K562 (cell line): ENCODE measurements at regions not wholly inside any gene's neighbourhood (a gene's known extent, or its start where the extent isn't known, plus 50 kb on each side); places are given as distances from the start of the nearest gene placed in this dataset.

Experiments
- KLF13 ChIP-seq: fragments of 450-650 bp; IDR thresholded peaks from 2 replicates; pipeline ENCODE4 v1.6.1; 2016; ENCODE audit warnings: missing genetic modification characterization, low read depth, mild to moderate bottlenecking, missing compliant biosample characterization, moderate library complexity, borderline replicate concordance
- PCBP2 ChIP-seq: fragments of 200-400 bp; formaldehyde crosslinking; IDR thresholded peaks from 2 replicates; pipeline ENCODE4 v1.6.1; 2018; ENCODE audit warnings: low read length, low read depth, mild to moderate bottlenecking, moderate library complexity; ENCODE audit not compliant: poor library complexity, severe bottlenecking
- ZBTB11 ChIP-seq, 3 experiments: fragments of 200-800 bp in 1 of 3; fragments of 250-450 bp in 1 of 3; fragments of 450-650 bp in 1 of 3; sonication (Bioruptor Pico) in 1 of 3; sonication (Bioruptor generic) in 1 of 3; formaldehyde crosslinking in 1 of 3; IDR thresholded peaks; 2 replicates each; pipeline versions ENCODE4 v1.6.1 to v1.8.0; 2016 to 2022; ENCODE audit warnings: mild to moderate bottlenecking in 2 of 3, missing genetic modification characterization in 2 of 3, missing compliant biosample characterization in 1 of 3, moderate library complexity in 1 of 3
- ZNF561 ChIP-seq: fragments of 450-650 bp; formaldehyde crosslinking; conservative IDR thresholded peaks from 2 replicates; pipeline ENCODE4 v1.4.0; 2020; ENCODE audit warnings: mild to moderate bottlenecking, moderate library complexity
- TF ChIP-seq, protein P1 (sequence below): fragments of 450-650 bp; conservative IDR thresholded peaks from 2 replicates; pipeline ENCODE4 v1.6.1; 2016; ENCODE audit warnings: missing genetic modification characterization, low read depth, mild to moderate bottlenecking, missing compliant biosample characterization, moderate library complexity

DNA sequence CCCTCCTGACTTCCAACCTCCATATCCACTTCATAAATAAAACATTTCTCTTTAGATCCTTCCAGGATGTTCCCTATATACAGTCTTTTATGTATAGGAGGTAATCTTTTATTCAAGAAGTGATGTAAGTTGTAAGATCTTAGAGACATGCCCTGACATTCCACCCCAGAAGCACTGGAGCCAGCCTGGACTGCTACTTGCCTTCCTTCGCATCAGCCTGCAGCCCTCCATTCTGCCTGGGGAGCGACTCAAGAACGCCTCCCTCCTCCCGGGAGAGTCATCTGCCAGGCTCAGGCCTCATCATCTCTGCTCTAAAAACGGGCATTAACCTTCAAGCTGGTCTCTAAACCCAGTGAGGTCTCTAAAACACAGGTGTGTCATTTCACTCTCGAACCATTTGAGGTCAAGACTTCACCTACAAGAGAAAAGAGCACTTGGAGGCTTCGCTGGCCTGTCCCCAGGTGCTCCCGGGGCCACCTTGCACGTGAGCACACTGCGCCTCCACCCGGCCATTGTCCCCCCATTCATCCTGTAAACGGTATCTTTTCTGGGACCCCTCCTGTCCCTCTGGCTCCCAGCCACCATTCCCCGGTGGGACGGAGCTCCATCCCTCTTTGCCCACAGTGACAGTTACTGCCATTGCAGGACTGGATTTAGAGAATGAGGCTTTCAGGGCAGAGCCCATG is 107.5 kb upstream of the PDE10A start (continued):
- no peak for TF ChIP-seq PCBP2
- no peak for TF ChIP-seq KLF13 (tag)
- TF ChIP-seq ZBTB11 (CRISPR knock-in tag; IDR thresholded peaks at IDR 0.05) = no peak
- TF ChIP-seq ZNF561 (CRISPR knock-in tag) = no peak
- TF ChIP-seq, protein P1, sequence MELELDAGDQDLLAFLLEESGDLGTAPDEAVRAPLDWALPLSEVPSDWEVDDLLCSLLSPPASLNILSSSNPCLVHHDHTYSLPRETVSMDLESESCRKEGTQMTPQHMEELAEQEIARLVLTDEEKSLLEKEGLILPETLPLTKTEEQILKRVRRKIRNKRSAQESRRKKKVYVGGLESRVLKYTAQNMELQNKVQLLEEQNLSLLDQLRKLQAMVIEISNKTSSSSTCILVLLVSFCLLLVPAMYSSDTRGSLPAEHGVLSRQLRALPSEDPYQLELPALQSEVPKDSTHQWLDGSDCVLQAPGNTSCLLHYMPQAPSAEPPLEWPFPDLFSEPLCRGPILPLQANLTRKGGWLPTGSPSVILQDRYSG = no peak
